K562 (cell line): ENCODE measurements at regions not wholly inside any gene's neighbourhood (a gene's known extent, or its start where the extent isn't known, plus 50 kb on each side); places are given as distances from the start of the nearest gene placed in this dataset.

Source experiments
- ATF7 ChIP-seq: fragments of 450-650 bp; IDR thresholded peaks from 2 replicates; pipeline ENCODE4 v1.7.1; 2014; ENCODE audit warnings: mild to moderate bottlenecking, moderate library complexity
- HDAC6 ChIP-seq: IDR thresholded peaks from 2 replicates; pipeline ENCODE4 v1.6.1; 2012; ENCODE audit warnings: low read depth, mild to moderate bottlenecking, control low read depth, inconsistent platforms, low read length, moderate library complexity
- HMGN3 ChIP-seq: IDR thresholded peaks from 2 replicates; pipeline ENCODE4 v1.6.1; 2011; ENCODE audit warnings: borderline replicate concordance, low read depth, mild to moderate bottlenecking, mixed read lengths, low read length; ENCODE audit not compliant: insufficient read length; ENCODE audit errors: extremely low read depth
- HOMEZ ChIP-seq: fragments of 250-450 bp; sonication (Bioruptor Pico); IDR thresholded peaks from 2 replicates; pipeline ENCODE4 v1.4.0; 2020; ENCODE audit warnings: mild to moderate bottlenecking, moderate library complexity
- LARP7 ChIP-seq: fragments of 450-650 bp; IDR thresholded peaks from 2 replicates; pipeline ENCODE4 v1.6.1; 2016
- SMAD3 ChIP-seq: fragments of 450-650 bp; formaldehyde crosslinking; conservative IDR thresholded peaks from 2 replicates; pipeline ENCODE4 v1.4.0; 2020; ENCODE audit warnings: mild to moderate bottlenecking
- SNRNP70 ChIP-seq: fragments of 200-400 bp; formaldehyde crosslinking; optimal IDR thresholded peaks from 2 replicates; pipeline ENCODE3; 2017; ENCODE audit warnings: low read depth, low read length
- TCF3 ChIP-seq: sonication (generic); formaldehyde crosslinking; IDR thresholded peaks from 2 replicates; pipeline ENCODE4 v1.4.0; 2020; ENCODE audit warnings: mild to moderate bottlenecking, missing genetic modification reagents
- U2AF2 ChIP-seq: fragments of 200-400 bp; formaldehyde crosslinking; optimal IDR thresholded peaks from 2 replicates; pipeline ENCODE3; 2017; ENCODE audit warnings: low read depth, mild to moderate bottlenecking, low read length
- ZBTB40 ChIP-seq, 2 experiments: fragments of 450-650 bp in 1 of 2; sonication (generic) in 1 of 2; formaldehyde crosslinking in 1 of 2; IDR thresholded peaks; 2 replicates each; pipeline versions ENCODE4 v1.7.1 to v1.9.0; 2016 to 2022; ENCODE audit warnings: inconsistent platforms in 1 of 2, mild to moderate bottlenecking in 1 of 2, missing genetic modification reagents in 1 of 2
- ZFP1 ChIP-seq: fragments of 450-650 bp; formaldehyde crosslinking; IDR thresholded peaks from 2 replicates; pipeline ENCODE4 v1.4.0; 2020; ENCODE audit warnings: mild to moderate bottlenecking, mixed read lengths
- ZNF143 ChIP-seq: sonication (generic); formaldehyde crosslinking; IDR thresholded peaks from 2 replicates; pipeline ENCODE4 v1.9.0; 2022; ENCODE audit warnings: mild to moderate bottlenecking, missing genetic modification reagents
- ZNF232 ChIP-seq: sonication (generic); formaldehyde crosslinking; IDR thresholded peaks from 2 replicates; pipeline ENCODE4 v1.8.0; 2022; ENCODE audit warnings: mild to moderate bottlenecking, missing genetic modification reagents
- ZNF274 ChIP-seq: IDR thresholded peaks from 2 replicates; pipeline ENCODE4 v1.6.1; 2011; ENCODE audit warnings: low read depth, mild to moderate bottlenecking, low read length, moderate library complexity, borderline replicate concordance
- ZNF431 ChIP-seq: sonication (generic); formaldehyde crosslinking; IDR thresholded peaks from 2 replicates; pipeline ENCODE4 v1.8.0; 2022; ENCODE audit warnings: mild to moderate bottlenecking, missing genetic modification reagents
- TF ChIP-seq, protein P1 (sequence below): fragments of 250-450 bp; sonication (Bioruptor Pico); IDR thresholded peaks from 2 replicates; pipeline ENCODE4 v1.9.0; 2021; ENCODE audit warnings: mild to moderate bottlenecking

DNA sequence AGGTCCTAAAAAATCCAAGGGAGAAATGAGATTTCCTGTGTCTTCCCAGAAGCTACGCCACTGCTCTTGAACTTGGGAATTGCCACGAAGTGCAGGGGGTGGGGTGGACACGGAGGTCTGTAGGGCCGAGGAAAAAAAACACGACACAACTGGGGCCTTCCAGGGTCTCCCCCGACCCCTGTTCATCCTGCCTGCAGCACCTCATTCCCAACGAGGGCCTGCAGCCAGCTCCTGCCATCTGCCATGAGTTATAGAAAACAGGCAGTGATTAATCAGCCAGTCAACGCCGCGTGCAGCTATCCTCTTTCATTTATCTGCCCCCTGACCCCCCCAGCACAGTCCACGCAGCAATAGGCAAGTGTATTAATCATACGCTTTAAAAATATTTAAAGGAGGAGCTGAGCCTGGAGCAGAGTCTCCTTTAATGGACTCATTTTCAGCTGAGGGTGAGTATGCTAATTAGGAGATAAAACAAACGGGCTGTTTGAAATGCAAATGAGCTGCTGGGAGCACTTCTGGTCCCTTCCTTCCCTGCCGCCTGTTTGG is 209.9 kb downstream of the TFCP2L1 start (continued):
- TF ChIP-seq TCF3 (CRISPR knock-in tag) (0 out of 2 replicates have a peak, but pooled peaks have one; percentile 30), ATF7 (peak; percentile 52; the same call in 1 of the 2 replicates), ZNF431 (CRISPR knock-in tag) (peak; percentile 69; the same call in 1 of the 2 replicates), SMAD3 (peak; percentile 84), ZNF143 (CRISPR knock-in tag) (0 out of 2 replicates have a peak, but pooled peaks have one; percentile 25), ZFP1 (CRISPR knock-in tag) (peak; percentile 67), ZNF232 (CRISPR knock-in tag) (no peak), HOMEZ (no peak), U2AF2 (no peak), ZBTB40 (IDR thresholded peaks at IDR 0.05) (no peak), ZBTB40 (CRISPR knock-in tag; IDR thresholded peaks at IDR 0.05) (peak; percentile 5; the same call in 1 of the 2 replicates), SNRNP70 (peak; percentile 89), ZNF274 (0 out of 2 replicates have a peak, but pooled peaks have one; percentile 35), HDAC6 (peak; percentile 72; the same call in 1 of the 2 replicates), HMGN3 (no peak), LARP7 (no peak)
- TF ChIP-seq, protein P1, sequence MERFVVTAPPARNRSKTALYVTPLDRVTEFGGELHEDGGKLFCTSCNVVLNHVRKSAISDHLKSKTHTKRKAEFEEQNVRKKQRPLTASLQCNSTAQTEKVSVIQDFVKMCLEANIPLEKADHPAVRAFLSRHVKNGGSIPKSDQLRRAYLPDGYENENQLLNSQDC (CRISPR knock-in tag): peak; percentile 99
